HepG2 (cell line): ENCODE measurements at regions not wholly inside any gene's neighbourhood (a gene's known extent, or its start where the extent isn't known, plus 50 kb on each side); places are given as distances from the start of the nearest gene placed in this dataset.

ENCODE experiments used
- ATAC-seq: fragments of 200-7000 bp; cut with Tn5 transposase; 3 replicates; pipeline ENCODE4 v1.9.1; 2020; ENCODE audit warnings: mild to moderate bottlenecking, moderate library complexity
- BruUV-seq: library from RNA; stranded (reverse); fragments of 400-500 nt; replicated peaks from 2 replicates; lab custom pipeline; 2021; lab: Mats Ljungman, UMichigan
- CTCF ChIA-PET: fragments of 300-600 bp; formaldehyde crosslinking; extraction: SDS; loops from one replicate; lab custom pipeline; 2021; ENCODE audit warnings: low total read pairs, inconsistent platforms, low intra/inter-chr PET ratio; lab: Yijun Ruan, JAX
- POLR2A ChIA-PET: fragments of 350-600 bp; sonication (Branson Sonifier 250); formaldehyde crosslinking; loops from one replicate; lab custom pipeline; 2020; ENCODE audit warnings: antibody characterized with exemption, inconsistent platforms; lab: Yijun Ruan, JAX
- DNase-seq: peaks from one replicate; pipeline ENCODE4 v3.0.0-alpha.2; 2015; ENCODE audit warnings: low spot score
- FAIRE-seq: peaks from 3 replicates; lab custom pipeline; 2011; peaks lifted over from hg19 to GRCh38; lab: Jason Lieb, UNC
- H2AFZ ChIP-seq: one replicate; pipeline ENCODE4 v1.6.1; 2011; ENCODE audit warnings: low read length, inconsistent platforms
- H3K27ac ChIP-seq: fragments of 300-600 bp; 3 replicates; pipeline ENCODE4 v1.8.0; 2011; ENCODE audit warnings: mixed run types, mild to moderate bottlenecking, mixed read lengths, low read length, inconsistent platforms; ENCODE audit not compliant: insufficient read depth; ENCODE audit errors: extremely low read length
- H3K27me3 ChIP-seq, 2 experiments: fragments of 200-600 bp in 1 of 2; 2 replicates in 1 of 2; 3 replicates in 1 of 2; pipeline versions ENCODE4 v1.6.0 to v1.8.0; 2011; ENCODE audit warnings: low read length in 2 of 2, mild to moderate bottlenecking in 2 of 2, moderate library complexity in 2 of 2, inconsistent platforms in 1 of 2; ENCODE audit not compliant: insufficient read depth in 2 of 2, control insufficient read depth in 1 of 2
- H3K36me3 ChIP-seq, 2 experiments: fragments of 200-600 bp in 1 of 2; replicated peaks in 1 of 2; 2 replicates in 1 of 2; 3 replicates in 1 of 2; pipeline versions ENCODE4 v1.5.1 to v1.8.0; 2011; ENCODE audit warnings: low read length in 2 of 2, inconsistent platforms in 1 of 2; ENCODE audit not compliant: insufficient read depth in 2 of 2, control insufficient read depth in 1 of 2
- H3K4me1 ChIP-seq: 2 replicates; pipeline ENCODE4 v1.5.1; 2012; ENCODE audit warnings: low read length, inconsistent platforms; ENCODE audit not compliant: insufficient read depth
- H3K4me2 ChIP-seq: 2 replicates; pipeline ENCODE4 v1.6.0; 2011; ENCODE audit warnings: low read depth, low read length, inconsistent platforms
- H3K4me3 ChIP-seq, 3 experiments: fragments of 200-600 bp in 1 of 3; sonication (generic), shearing (Covaris generic) in 1 of 3; replicated peaks in 1 of 3; 2 replicates each; pipeline ENCODE4 v1.5.1; 2011 to 2016; ENCODE audit warnings: low read length in 3 of 3, inconsistent platforms in 2 of 3, low read depth in 2 of 3, mild to moderate bottlenecking in 2 of 3, control low read depth in 1 of 3, mixed read lengths in 1 of 3; ENCODE audit not compliant: insufficient read depth in 1 of 3
- H3K79me2 ChIP-seq: one replicate; pipeline ENCODE4 v1.6.1; 2011; ENCODE audit warnings: low read length, inconsistent platforms; ENCODE audit not compliant: insufficient read depth
- H3K9ac ChIP-seq: 2 replicates; pipeline ENCODE4 v1.6.0; 2011; ENCODE audit warnings: mild to moderate bottlenecking, low read depth, low read length, inconsistent platforms; ENCODE audit not compliant: insufficient read depth
- H3K9me3 ChIP-seq: 2 replicates; pipeline ENCODE4 v1.5.1; 2012; ENCODE audit warnings: mild to moderate bottlenecking, low read length
- H4K20me1 ChIP-seq: 2 replicates; pipeline ENCODE4 v1.6.0; 2011; ENCODE audit warnings: inconsistent platforms, mild to moderate bottlenecking, low read length, moderate library complexity; ENCODE audit not compliant: insufficient read depth
- ATF7 ChIP-seq, 2 experiments: fragments of 450-650 bp in 1 of 2; sonication (generic) in 1 of 2; formaldehyde crosslinking in 1 of 2; IDR thresholded peaks; 2 replicates each; pipeline versions ENCODE4 v1.4.0 to v1.6.1; 2016 to 2020; ENCODE audit warnings: antibody characterized with exemption in 1 of 2, mild to moderate bottlenecking in 1 of 2, missing genetic modification reagents in 1 of 2
- CREB1 ChIP-seq, 2 experiments: fragments of 450-650 bp in 1 of 2; IDR thresholded peaks; 2 replicates each; pipeline ENCODE4 v1.6.1; 2016 to 2017; ENCODE audit warnings: control low read depth in 1 of 2, mild to moderate bottlenecking in 1 of 2, missing compliant biosample characterization in 1 of 2, missing genetic modification characterization in 1 of 2
- ZNF335 ChIP-seq: sonication (generic); formaldehyde crosslinking; IDR thresholded peaks from 2 replicates; pipeline ENCODE4 v1.4.0; 2020; ENCODE audit warnings: missing genetic modification reagents
- WGBS: methylation state at CpG from one replicate; pipeline ENCODE4 v1.1.6; 2017; ENCODE audit warnings: low lambda C conversion rate; 5-methylcytosine and 5-hydroxymethylcytosine counted together
- in situ Hi-C: cut with HindIII; loops from 2 replicates; pipeline ENCODE4 v1.10.0; 2017; ENCODE audit warnings: low pct_unique_long_range_greater_than_20kb; ENCODE audit not compliant: extremely low pct_ligation_motif_present
- intact Hi-C: fragments of 100-400 bp; cut with micrococcal nuclease; formaldehyde crosslinking; loops from one replicate; pipeline ENCODE4 v1.10.0; 2022; ENCODE audit not compliant: unreplicated experiment
- TF ChIP-seq, protein P1 (sequence below): sonication (generic); formaldehyde crosslinking; IDR thresholded peaks from 2 replicates; pipeline ENCODE4 v1.5.0; 2020; ENCODE audit warnings: missing genetic modification reagents

GRCh38 chr21:27397578-27397977 is 430.7 kb upstream of the ADAMTS5 start:
- H2AFZ ChIP-seq = no peak overlapping the region
- TF ChIP-seq ATF7 (IDR thresholded peaks at IDR 0.05) (peak; percentile 93), ATF7 (CRISPR knock-in tag; IDR thresholded peaks at IDR 0.05) (no peak), ZNF335 (no peak), CREB1 (IDR thresholded peaks at IDR 0.05) (peak; percentile 77), CREB1 (CRISPR knock-in tag; IDR thresholded peaks at IDR 0.05) (no peak)
- TF ChIP-seq, all 625 proteins: peak for 2
- BruUV-seq = no TSS peak
- no peak for ATAC-seq
- 0% methylated on average over 1 of the region's 1 CpG for WGBS
- H3K79me2 ChIP-seq = no peaks in the 10 kb centered on the region
- ChIA-PET CTCF (no interaction called here), POLR2A (no interaction called here)
- in situ Hi-C loops (no loop called here), intact Hi-C loops (no loop called here)
- no peak overlapping the region for H3K9ac ChIP-seq
- H3K4me3 ChIP-seq = no peak overlapping the region
- no peaks in the 10 kb centered on the region for H3K36me3 ChIP-seq
- H4K20me1 ChIP-seq = no peaks in the 10 kb centered on the region
- H3K4me2 ChIP-seq = no peak overlapping the region
- DNase-seq = no peak
- no peaks in the 10 kb centered on the region for H3K4me1 ChIP-seq
- H3K27me3 ChIP-seq = peaks cover 0 to 1% of the 10 kb centered on the region in 2 experiments; a peak in 1 of 5 replicates
- FAIRE-seq = no peak
- no peak overlapping the region for H3K27ac ChIP-seq
- H3K9me3 ChIP-seq = peaks cover 86% of the 10 kb centered on the region

DNA sequence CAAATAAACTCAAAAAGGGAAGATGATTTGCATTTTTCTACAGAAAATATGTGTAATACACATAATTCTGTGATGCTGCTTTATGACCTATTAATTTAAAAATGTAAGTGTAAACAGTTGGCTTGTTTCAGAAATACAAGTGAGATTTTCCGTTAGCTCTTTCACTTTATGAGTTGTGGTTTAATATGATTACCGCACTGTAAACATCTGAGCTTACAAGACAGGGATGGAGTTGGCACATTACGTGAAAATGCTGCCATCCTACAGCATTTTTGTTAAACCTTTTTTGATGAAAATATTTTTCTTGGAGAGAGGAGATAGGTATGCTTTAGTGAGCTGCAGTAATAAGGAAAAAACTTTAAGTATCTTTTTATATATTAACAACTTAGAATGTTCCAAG is 426.8 kb upstream of the ADAMTS5 start:
- ChIA-PET CTCF (no interaction called here), POLR2A (no interaction called here)
- Histone ChIP-seq H3K4me1 (no peaks in the 10 kb centered on the region), H4K20me1 (no peaks in the 10 kb centered on the region), H3K4me3 (no peak overlapping the region), H3K9ac (no peak overlapping the region), H3K36me3 (no peaks in the 10 kb centered on the region), H3K27ac (no peak overlapping the region), H3K27me3 (no peaks in the 10 kb centered on the region; a peak in 1 of 5 replicates), H3K9me3 (peaks cover 94% of the 10 kb centered on the region), H3K4me2 (no peak overlapping the region), H2AFZ (no peak overlapping the region), H3K79me2 (no peaks in the 10 kb centered on the region)
- 27% methylated on average over 3 of the region's 3 CpGs for WGBS
- intact Hi-C loops = no loop called here
- FAIRE-seq (no peak), DNase-seq (no peak), ATAC-seq (no peak)
- in situ Hi-C loops = no loop called here
- TF ChIP-seq, protein P1, sequence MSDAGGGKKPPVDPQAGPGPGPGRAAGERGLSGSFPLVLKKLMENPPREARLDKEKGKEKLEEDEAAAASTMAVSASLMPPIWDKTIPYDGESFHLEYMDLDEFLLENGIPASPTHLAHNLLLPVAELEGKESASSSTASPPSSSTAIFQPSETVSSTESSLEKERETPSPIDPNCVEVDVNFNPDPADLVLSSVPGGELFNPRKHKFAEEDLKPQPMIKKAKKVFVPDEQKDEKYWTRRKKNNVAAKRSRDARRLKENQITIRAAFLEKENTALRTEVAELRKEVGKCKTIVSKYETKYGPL = no peak
- no TSS peak for BruUV-seq
